CD4-positive, alpha-beta T cell (primary cell): ENCODE measurements at regions not wholly inside any gene's neighbourhood (a gene's known extent, or its start where the extent isn't known, plus 50 kb on each side); places are given as distances from the start of the nearest gene placed in this dataset.

Experiments
- ATAC-seq: fragments of 200-7000 bp; cut with Tn5 transposase; one replicate; pipeline ENCODE4 v1.10.0; 2022; ENCODE audit warnings: mild to moderate bottlenecking; ENCODE audit not compliant: poor library complexity
- CTCF ChIA-PET: fragments of 350-600 bp; sonication (Branson Sonifier 250); formaldehyde crosslinking; loops from one replicate; lab custom pipeline; 2021; ENCODE audit warnings: antibody characterized with exemption, inconsistent platforms; lab: Charles Lee
- POLR2A ChIA-PET: fragments of 350-600 bp; sonication (Branson Sonifier 250); formaldehyde crosslinking; loops from one replicate; lab custom pipeline; 2021; ENCODE audit warnings: antibody characterized with exemption, inconsistent platforms; lab: Charles Lee
- DNase-seq, 14 experiments: peaks; one replicate each; pipeline ENCODE4 v3.0.0-alpha.2; 2013 to 2020; ENCODE audit warnings: mixed read lengths in 2 of 14
- H3K27ac ChIP-seq, 2 donors: one replicate each; pipeline versions ENCODE4 v1.5.1 to v1.7.0; 2013; ENCODE audit warnings: low read length in 2 of 2, low read depth in 1 of 2, mild to moderate bottlenecking in 1 of 2
- H3K27me3 ChIP-seq, 2 experiments: 1 replicate in 1 of 2; 2 replicates in 1 of 2; pipeline versions ENCODE4 v1.6.1 to v1.7.0; 2013; ENCODE audit warnings: low read length in 2 of 2, control low read depth in 1 of 2, mild to moderate bottlenecking in 1 of 2, moderate library complexity in 1 of 2; ENCODE audit not compliant: insufficient read depth in 2 of 2, control insufficient read depth in 1 of 2
- H3K36me3 ChIP-seq: one replicate; pipeline ENCODE4 v1.6.1; 2013; ENCODE audit warnings: low read length, control low read depth; ENCODE audit not compliant: insufficient read depth
- H3K4me1 ChIP-seq: one replicate; pipeline ENCODE4 v1.6.1; 2013; ENCODE audit warnings: low read length, control low read depth; ENCODE audit not compliant: insufficient read depth
- H3K4me3 ChIP-seq: one replicate; pipeline ENCODE4 v1.5.1; 2013; ENCODE audit warnings: mild to moderate bottlenecking, low read length, moderate library complexity
- H3K9me3 ChIP-seq, 2 experiments: 1 replicate in 1 of 2; 2 replicates in 1 of 2; pipeline versions ENCODE4 v1.6.1 to v1.7.0; 2013; ENCODE audit warnings: low read length in 2 of 2, mild to moderate bottlenecking in 2 of 2, control low read depth in 1 of 2, moderate library complexity in 1 of 2; ENCODE audit not compliant: control insufficient read depth in 1 of 2, insufficient read depth in 1 of 2
- H3K27ac Mint-ChIP-seq: one replicate; pipeline ENCODE4 v1.8.0; 2020; ENCODE audit warnings: mixed read lengths
- H3K27me3 Mint-ChIP-seq: one replicate; pipeline ENCODE4 v1.8.0; 2021; ENCODE audit warnings: mixed read lengths
- H3K36me3 Mint-ChIP-seq: one replicate; pipeline ENCODE4 v1.8.0; 2021; ENCODE audit warnings: low read depth, mixed read lengths
- H3K4me1 Mint-ChIP-seq: one replicate; pipeline ENCODE4 v1.8.0; 2021; ENCODE audit warnings: low read depth, mixed read lengths
- H3K4me3 Mint-ChIP-seq: one replicate; pipeline ENCODE4 v1.8.0; 2020; ENCODE audit warnings: mild to moderate bottlenecking, mixed read lengths
- H3K9me3 Mint-ChIP-seq: one replicate; pipeline ENCODE4 v1.8.0; 2020; ENCODE audit warnings: mixed read lengths
- CTCF ChIP-seq: fragments of 200-600 bp; IDR thresholded peaks from one replicate; pipeline ENCODE4 v1.8.0; 2022; ENCODE audit warnings: antibody characterized with exemption, mild to moderate bottlenecking
- intact Hi-C, 2 experiments: fragments of 100-400 bp; cut with DNase I in 1 of 2; cut with micrococcal nuclease in 1 of 2; formaldehyde crosslinking; loops; one replicate each; pipeline versions ENCODE4 v1.15.1 to v1.9.0; 2023 to 2025; cut with DNase I, micrococcal nuclease

- Mint-ChIP-seq H3K4me1 (no peaks in the 10 kb centered on the region), H3K36me3 (no peaks in the 10 kb centered on the region), H3K27me3 (no peaks in the 10 kb centered on the region), H3K27ac (no peak overlapping the region), H3K9me3 (peaks cover 2% of the 10 kb centered on the region), H3K4me3 (no peak overlapping the region)
- intact Hi-C loops = no loop called here
- no peak for ATAC-seq
- Histone ChIP-seq H3K36me3 (no peaks in the 10 kb centered on the region), H3K4me1 (no peaks in the 10 kb centered on the region), H3K9me3 (no peaks in the 10 kb centered on the region), H3K27me3 (no peaks in the 10 kb centered on the region), H3K27ac (no peak overlapping the region), H3K4me3 (no peak overlapping the region)
- POLR2A ChIA-PET = no interaction called here
- DNase-seq = no peak
- CTCF ChIA-PET = no interaction called here
- no peak for TF ChIP-seq CTCF
Observed at GRCh38 chr2:122144884-122145283, 389.4 kb downstream of the TSN start.

GRCh38 chr2:122145856-122146255, 390.4 kb downstream of the TSN start:
- H3K36me3 ChIP-seq = no peaks in the 10 kb centered on the region
- H3K27me3 Mint-ChIP-seq = no peaks in the 10 kb centered on the region
- ChIA-PET CTCF (no interaction called here), POLR2A (no interaction called here)
- DNase-seq (no peak), ATAC-seq (no peak)
- H3K9me3 ChIP-seq = no peaks in the 10 kb centered on the region
- H3K9me3 Mint-ChIP-seq = peaks cover 2% of the 10 kb centered on the region
- intact Hi-C loops = no loop called here
- H3K27ac Mint-ChIP-seq = no peak overlapping the region
- H3K4me3 Mint-ChIP-seq = no peak overlapping the region
- H3K36me3 Mint-ChIP-seq = no peaks in the 10 kb centered on the region
- H3K4me1 ChIP-seq = no peaks in the 10 kb centered on the region
- H3K4me1 Mint-ChIP-seq = no peaks in the 10 kb centered on the region
- no peak overlapping the region for H3K4me3 ChIP-seq
- H3K27ac ChIP-seq = no peak overlapping the region
- no peaks in the 10 kb centered on the region for H3K27me3 ChIP-seq
- TF ChIP-seq CTCF = no peak

- ChIA-PET POLR2A (no interaction called here), CTCF (no interaction called here)
- H3K27ac ChIP-seq = no peak overlapping the region
Observed at GRCh38 chr2:122148128-122148767, 392.8 kb downstream of the TSN start.

More at GRCh38 chr2:122148128-122148767, 392.8 kb downstream of the TSN start:
- no peaks in the 10 kb centered on the region for H3K36me3 ChIP-seq
- no peak for TF ChIP-seq CTCF
- DNase-seq (no peak), ATAC-seq (no peak)
- no peaks in the 10 kb centered on the region for H3K27me3 Mint-ChIP-seq
- H3K4me3 Mint-ChIP-seq = no peak overlapping the region
- H3K4me1 ChIP-seq = no peaks in the 10 kb centered on the region
- no peak overlapping the region for H3K4me3 ChIP-seq
- no peaks in the 10 kb centered on the region for H3K4me1 Mint-ChIP-seq
- no peaks in the 10 kb centered on the region for H3K27me3 ChIP-seq
- H3K9me3 ChIP-seq = no peaks in the 10 kb centered on the region
- no peak overlapping the region for H3K27ac Mint-ChIP-seq
- no peaks in the 10 kb centered on the region for H3K36me3 Mint-ChIP-seq
- H3K9me3 Mint-ChIP-seq = peaks cover 2% of the 10 kb centered on the region
- intact Hi-C loops = no loop called here
